ENCODE measurements at regions not wholly inside any gene's neighbourhood (a gene's known extent, or its start where the extent isn't known, plus 50 kb on each side); places are given as distances from the start of the nearest gene placed in this dataset.
A peak's percentile ranks its signal among the peaks of the same experiment; 100 is the strongest.

DNA sequence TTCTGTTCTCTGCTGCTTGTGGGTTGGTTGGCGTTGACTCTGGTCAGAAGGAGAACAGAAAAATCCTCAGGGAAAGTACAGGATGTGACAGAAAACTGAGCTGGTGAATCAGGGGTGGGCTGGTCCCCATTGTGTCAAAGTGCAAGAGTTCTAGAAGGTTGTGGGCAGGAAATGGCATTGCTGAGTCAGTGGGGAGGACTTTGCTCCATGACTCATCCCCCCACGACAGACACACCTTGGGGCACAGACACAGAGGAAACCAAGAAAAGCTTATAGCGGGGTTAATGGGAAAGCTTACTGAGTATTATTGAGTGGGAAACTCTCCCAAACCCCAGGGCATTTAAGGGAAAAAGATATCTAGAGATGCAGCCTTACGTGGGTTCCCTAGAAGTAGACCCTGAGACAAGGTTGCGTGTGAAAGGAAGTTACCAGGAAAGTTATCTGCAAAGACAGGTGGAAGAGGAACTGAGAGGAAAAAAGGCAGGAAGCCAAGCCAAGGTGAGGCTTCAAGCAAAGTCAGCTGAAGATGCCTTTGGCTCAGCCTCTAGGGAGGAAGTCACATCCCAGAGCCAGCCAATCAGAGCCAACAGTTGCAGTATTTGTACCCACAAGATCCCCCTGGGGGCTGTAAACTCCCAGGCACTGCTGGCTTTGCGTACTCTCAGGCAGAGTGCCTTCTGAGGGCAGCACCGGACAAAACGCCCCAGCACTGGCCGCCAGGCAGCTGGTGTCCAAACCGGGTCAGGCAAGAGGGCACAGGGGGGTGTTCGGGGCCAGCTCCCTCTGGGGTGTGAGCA is 86.4 kb downstream of the FOXL1 start (continued):
- TF ChIP-seq BCL3 (IDR thresholded peaks at IDR 0.05; ENCODE audit: borderline replicate concordance, insufficient read depth, low read depth, low read length, poor library complexity, severe bottlenecking) (no peak), SUPT20H (IDR thresholded peaks at IDR 0.05; ENCODE audit: borderline replicate concordance, control insufficient read depth, low read depth, low read length) (no peak), KLF5 (IDR thresholded peaks at IDR 0.05; ENCODE audit: partially characterized antibody) (no peak), CREM (IDR thresholded peaks at IDR 0.05; ENCODE audit: low read depth) (no peak), MTA2 (IDR thresholded peaks at IDR 0.05; ENCODE audit: low read depth) (peak; percentile 68), ZSCAN29 (IDR thresholded peaks at IDR 0.05) (no peak), LARP7 (IDR thresholded peaks at IDR 0.05) (peak; percentile 4; the same call in 1 of the 2 replicates), CBFB (IDR thresholded peaks at IDR 0.05; ENCODE audit: low read depth) (no peak), PAX8 (IDR thresholded peaks at IDR 0.05) (no peak), NBN (IDR thresholded peaks at IDR 0.05) (peak; percentile 72; the same call in 1 of the 2 replicates), FOXK2 (IDR thresholded peaks at IDR 0.05) (no peak), BMI1 (IDR thresholded peaks at IDR 0.05; ENCODE audit: borderline replicate concordance) (no peak; the same call in 1 of the 2 replicates), FOS (IDR thresholded peaks at IDR 0.05; ENCODE audit: borderline replicate concordance, extremely low read depth, insufficient read length) (no peak), E2F4 (IDR thresholded peaks at IDR 0.05; ENCODE audit: low read depth, low read length) (no peak), CHD4 (IDR thresholded peaks at IDR 0.05) (no peak), KDM1A (IDR thresholded peaks at IDR 0.05; ENCODE audit: borderline replicate concordance) (no peak), IRF4 (IDR thresholded peaks at IDR 0.05; ENCODE audit: low read depth, low read length) (no peak), PML (IDR thresholded peaks at IDR 0.05; ENCODE audit: low read length) (no peak)
- TF ChIP-seq, protein P1, sequence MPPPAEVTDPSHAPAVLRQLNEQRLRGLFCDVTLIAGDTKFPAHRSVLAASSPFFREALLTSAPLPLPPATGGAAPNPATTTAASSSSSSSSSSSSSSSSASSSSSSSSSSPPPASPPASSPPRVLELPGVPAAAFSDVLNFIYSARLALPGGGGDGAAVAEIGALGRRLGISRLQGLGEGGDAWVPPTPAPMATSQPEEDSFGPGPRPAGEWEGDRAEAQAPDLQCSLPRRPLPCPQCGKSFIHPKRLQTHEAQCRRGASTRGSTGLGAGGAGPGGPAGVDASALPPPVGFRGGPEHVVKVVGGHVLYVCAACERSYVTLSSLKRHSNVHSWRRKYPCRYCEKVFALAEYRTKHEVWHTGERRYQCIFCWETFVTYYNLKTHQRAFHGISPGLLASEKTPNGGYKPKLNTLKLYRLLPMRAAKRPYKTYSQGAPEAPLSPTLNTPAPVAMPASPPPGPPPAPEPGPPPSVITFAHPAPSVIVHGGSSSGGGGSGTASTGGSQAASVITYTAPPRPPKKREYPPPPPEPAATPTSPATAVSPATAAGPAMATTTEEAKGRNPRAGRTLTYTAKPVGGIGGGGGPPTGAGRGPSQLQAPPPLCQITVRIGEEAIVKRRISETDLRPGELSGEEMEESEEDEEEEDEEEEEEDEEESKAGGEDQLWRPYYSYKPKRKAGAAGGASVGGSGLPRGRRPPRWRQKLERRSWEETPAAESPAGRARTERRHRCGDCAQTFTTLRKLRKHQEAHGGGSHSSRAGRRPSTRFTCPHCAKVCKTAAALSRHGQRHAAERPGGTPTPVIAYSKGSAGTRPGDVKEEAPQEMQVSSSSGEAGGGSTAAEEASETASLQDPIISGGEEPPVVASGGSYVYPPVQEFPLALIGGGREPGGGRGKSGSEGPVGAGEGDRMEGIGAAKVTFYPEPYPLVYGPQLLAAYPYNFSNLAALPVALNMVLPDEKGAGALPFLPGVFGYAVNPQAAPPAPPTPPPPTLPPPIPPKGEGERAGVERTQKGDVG (CRISPR knock-in tag; IDR thresholded peaks at IDR 0.05), result no peak
- TF ChIP-seq, protein P2, sequence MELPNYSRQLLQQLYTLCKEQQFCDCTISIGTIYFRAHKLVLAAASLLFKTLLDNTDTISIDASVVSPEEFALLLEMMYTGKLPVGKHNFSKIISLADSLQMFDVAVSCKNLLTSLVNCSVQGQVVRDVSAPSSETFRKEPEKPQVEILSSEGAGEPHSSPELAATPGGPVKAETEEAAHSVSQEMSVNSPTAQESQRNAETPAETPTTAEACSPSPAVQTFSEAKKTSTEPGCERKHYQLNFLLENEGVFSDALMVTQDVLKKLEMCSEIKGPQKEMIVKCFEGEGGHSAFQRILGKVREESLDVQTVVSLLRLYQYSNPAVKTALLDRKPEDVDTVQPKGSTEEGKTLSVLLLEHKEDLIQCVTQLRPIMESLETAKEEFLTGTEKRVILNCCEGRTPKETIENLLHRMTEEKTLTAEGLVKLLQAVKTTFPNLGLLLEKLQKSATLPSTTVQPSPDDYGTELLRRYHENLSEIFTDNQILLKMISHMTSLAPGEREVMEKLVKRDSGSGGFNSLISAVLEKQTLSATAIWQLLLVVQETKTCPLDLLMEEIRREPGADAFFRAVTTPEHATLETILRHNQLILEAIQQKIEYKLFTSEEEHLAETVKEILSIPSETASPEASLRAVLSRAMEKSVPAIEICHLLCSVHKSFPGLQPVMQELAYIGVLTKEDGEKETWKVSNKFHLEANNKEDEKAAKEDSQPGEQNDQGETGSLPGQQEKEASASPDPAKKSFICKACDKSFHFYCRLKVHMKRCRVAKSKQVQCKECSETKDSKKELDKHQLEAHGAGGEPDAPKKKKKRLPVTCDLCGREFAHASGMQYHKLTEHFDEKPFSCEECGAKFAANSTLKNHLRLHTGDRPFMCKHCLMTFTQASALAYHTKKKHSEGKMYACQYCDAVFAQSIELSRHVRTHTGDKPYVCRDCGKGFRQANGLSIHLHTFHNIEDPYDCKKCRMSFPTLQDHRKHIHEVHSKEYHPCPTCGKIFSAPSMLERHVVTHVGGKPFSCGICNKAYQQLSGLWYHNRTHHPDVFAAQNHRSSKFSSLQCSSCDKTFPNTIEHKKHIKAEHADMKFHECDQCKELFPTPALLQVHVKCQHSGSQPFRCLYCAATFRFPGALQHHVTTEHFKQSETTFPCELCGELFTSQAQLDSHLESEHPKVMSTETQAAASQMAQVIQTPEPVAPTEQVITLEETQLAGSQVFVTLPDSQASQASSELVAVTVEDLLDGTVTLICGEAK (IDR thresholded peaks at IDR 0.05; ENCODE audit: borderline replicate concordance), result no peak
